ENCODE measurements at regions not wholly inside any gene's neighbourhood (a gene's known extent, or its start where the extent isn't known, plus 50 kb on each side); places are given as distances from the start of the nearest gene placed in this dataset.

DNA sequence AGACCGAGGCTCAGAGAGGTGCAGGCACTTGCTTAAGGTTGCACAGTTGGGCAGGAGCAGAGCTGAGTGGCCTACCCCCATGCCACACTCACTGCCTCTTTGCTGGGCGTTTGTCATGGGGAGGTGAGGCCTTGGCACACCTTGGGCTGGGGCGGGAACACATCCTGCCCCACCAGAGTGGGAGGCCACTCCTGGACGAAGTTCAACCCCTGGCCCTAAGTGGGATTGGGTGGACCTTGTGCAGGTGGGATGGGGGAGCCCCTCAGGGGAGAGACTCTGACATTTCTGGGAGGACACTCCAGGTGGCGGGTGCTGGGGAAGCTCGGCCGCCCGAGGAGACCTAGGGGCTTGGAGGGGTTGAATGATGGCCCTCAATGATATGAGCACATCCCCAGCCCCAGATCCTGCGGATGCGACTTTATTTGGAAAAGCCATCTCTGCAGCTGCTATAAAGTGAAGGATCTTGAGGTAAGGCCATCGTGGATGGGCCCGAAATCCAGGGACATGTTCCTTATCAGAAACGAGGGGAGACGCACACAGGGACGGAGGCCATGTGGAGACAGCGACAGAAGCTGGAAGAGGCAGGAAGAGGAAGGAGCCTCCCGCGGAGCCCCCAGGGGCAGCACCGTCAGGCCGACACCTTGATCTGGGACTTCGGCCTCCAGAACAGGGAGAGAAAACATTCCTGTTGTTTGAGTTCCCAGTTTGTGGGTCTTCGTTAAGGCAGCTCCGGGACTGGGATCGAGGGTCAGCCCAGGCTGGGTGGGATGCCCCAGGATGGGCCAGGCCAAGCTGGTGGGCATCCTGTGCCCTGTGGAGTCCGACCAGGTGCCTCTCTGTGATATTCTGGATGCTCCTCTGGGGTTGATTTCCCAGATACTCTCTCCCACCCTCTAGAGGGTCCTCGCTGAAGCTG, 111.6 kb upstream of the LRPAP1 start:
- H3K4me1 Mint-ChIP-seq, result no peaks in the 10 kb centered on the region
- no peaks in the 10 kb centered on the region for H3K9me3 ChIP-seq (ENCODE audit: control insufficient read depth, low read length)
- H3K4me3 Mint-ChIP-seq, result no peak overlapping the region
- no peak overlapping the region for H3K9ac ChIP-seq (ENCODE audit: extremely low read depth, low read length, poor library complexity, severe bottlenecking)
- peaks cover 7% of the 10 kb centered on the region for H3K27me3 Mint-ChIP-seq (ENCODE audit: insufficient read depth)
- H3K36me3 ChIP-seq (ENCODE audit: control insufficient read depth, insufficient read depth, low read length), result no peaks in the 10 kb centered on the region
- H3K27me3 ChIP-seq (ENCODE audit: control insufficient read depth, insufficient read depth, low read length, poor library complexity, severe bottlenecking), result no peaks in the 10 kb centered on the region
- WGBS, 2 experiments (ENCODE audit: insufficient coverage in 1 of 2, insufficient read length in 1 of 2), result 92 to 93% methylated on average over 20 to 26 of the region's 26 CpGs
- no peaks in the 10 kb centered on the region for H3K4me1 ChIP-seq (ENCODE audit: control insufficient read depth, insufficient read depth, low read length)
- no peak overlapping the region for H3K27ac Mint-ChIP-seq
- no peaks in the 10 kb centered on the region for H3K9me3 Mint-ChIP-seq
- H3K4me3 ChIP-seq (ENCODE audit: low read length), result no peak overlapping the region
- TF ChIP-seq, protein P1, sequence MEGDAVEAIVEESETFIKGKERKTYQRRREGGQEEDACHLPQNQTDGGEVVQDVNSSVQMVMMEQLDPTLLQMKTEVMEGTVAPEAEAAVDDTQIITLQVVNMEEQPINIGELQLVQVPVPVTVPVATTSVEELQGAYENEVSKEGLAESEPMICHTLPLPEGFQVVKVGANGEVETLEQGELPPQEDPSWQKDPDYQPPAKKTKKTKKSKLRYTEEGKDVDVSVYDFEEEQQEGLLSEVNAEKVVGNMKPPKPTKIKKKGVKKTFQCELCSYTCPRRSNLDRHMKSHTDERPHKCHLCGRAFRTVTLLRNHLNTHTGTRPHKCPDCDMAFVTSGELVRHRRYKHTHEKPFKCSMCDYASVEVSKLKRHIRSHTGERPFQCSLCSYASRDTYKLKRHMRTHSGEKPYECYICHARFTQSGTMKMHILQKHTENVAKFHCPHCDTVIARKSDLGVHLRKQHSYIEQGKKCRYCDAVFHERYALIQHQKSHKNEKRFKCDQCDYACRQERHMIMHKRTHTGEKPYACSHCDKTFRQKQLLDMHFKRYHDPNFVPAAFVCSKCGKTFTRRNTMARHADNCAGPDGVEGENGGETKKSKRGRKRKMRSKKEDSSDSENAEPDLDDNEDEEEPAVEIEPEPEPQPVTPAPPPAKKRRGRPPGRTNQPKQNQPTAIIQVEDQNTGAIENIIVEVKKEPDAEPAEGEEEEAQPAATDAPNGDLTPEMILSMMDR (conservative IDR thresholded peaks at IDR 0.05), result no peak
- H3K36me3 Mint-ChIP-seq (ENCODE audit: low read depth), result no peaks in the 10 kb centered on the region
- no peak overlapping the region for H3K27ac ChIP-seq (ENCODE audit: low read depth, low read length)
- DNase-seq, result no peak

DNA sequence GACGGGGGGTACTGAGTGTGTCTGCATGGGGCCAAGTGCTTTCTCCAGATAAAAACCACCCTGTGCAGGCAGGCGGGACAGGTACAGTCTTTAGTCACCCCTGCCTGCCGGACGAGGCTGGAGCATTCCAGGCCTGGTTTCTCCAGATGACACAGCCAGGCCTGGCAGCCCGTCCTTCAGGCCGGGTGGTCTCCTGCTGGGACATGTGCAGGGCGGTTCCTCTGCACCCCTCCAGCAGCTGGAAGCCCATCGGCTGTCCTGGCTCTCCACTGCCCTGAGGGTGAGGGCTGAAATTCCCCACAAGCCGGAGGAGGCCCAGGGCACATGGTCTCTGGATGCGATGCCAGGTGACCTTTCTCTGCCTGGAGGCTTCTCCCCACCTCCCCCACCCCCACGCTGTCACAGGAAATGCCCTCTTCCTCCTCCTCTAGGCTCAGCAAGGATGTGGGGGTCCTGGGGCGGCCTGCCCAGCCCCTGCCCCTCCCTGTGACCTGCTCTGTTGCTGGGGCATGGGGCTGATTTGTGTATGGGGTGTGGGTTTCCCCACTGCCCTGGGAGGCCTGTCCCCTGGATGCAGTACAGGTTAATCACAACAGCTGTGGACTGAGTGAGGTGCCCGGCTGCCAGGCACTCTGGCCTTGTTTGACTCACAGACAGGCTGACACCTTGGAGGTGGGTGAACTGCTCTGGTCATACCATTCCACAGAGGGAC, 110.7 kb upstream of the LRPAP1 start:
- no peak overlapping the region for H3K4me3 Mint-ChIP-seq
- no peak overlapping the region for H3K27ac ChIP-seq (ENCODE audit: low read depth, low read length)
- H3K9me3 ChIP-seq (ENCODE audit: control insufficient read depth, low read length), result no peaks in the 10 kb centered on the region
- no peaks in the 10 kb centered on the region for H3K4me1 ChIP-seq (ENCODE audit: control insufficient read depth, insufficient read depth, low read length)
- H3K4me3 ChIP-seq (ENCODE audit: low read length), result no peak overlapping the region
- H3K36me3 ChIP-seq (ENCODE audit: control insufficient read depth, insufficient read depth, low read length), result no peaks in the 10 kb centered on the region
- H3K4me1 Mint-ChIP-seq, result no peaks in the 10 kb centered on the region
- no peak for DNase-seq
- no peaks in the 10 kb centered on the region for H3K9me3 Mint-ChIP-seq
- WGBS, 2 experiments (ENCODE audit: insufficient coverage in 1 of 2, insufficient read length in 1 of 2), result 86 to 89% methylated on average over 8 to 13 of the region's 13 CpGs
- TF ChIP-seq, protein P1 (conservative IDR thresholded peaks at IDR 0.05), result no peak
- H3K36me3 Mint-ChIP-seq (ENCODE audit: low read depth), result no peaks in the 10 kb centered on the region
- no peak overlapping the region for H3K27ac Mint-ChIP-seq
- no peak overlapping the region for H3K9ac ChIP-seq (ENCODE audit: extremely low read depth, low read length, poor library complexity, severe bottlenecking)
- H3K27me3 ChIP-seq (ENCODE audit: control insufficient read depth, insufficient read depth, low read length, poor library complexity, severe bottlenecking), result no peaks in the 10 kb centered on the region
- H3K27me3 Mint-ChIP-seq (ENCODE audit: insufficient read depth), result peaks cover 4% of the 10 kb centered on the region

DNA sequence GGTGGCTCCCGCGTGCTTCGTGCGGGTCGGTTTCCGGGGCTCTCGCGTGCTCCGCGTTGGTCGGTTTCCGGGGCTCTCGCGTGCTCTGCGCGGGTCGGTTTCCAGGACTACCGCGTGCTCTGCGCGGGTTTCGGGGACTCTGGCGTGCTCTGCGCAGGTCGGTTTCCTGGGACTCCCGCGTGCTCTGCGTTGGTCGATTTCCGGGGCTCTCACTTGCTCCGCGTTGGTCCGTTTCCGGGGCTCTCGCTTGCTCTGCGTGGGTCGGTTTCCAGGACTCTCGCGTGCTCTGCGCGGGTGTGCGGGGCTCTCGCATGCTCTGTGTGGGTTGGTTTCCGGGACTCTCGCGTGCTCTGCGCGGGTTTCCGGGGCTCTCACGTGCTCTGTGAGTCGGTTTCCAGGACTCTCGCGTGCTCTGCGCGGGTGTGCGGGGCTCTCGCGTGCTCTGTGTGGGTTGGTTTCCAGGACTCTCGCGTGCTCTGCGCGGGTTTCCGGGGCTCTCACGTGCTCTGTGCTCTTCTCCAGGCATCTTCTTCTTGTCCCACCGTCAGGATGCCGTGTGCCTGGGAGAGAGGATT, 109.9 kb upstream of the LRPAP1 start:
- H3K27ac ChIP-seq (ENCODE audit: low read depth, low read length), result no peak overlapping the region
- H3K4me1 Mint-ChIP-seq, result no peaks in the 10 kb centered on the region
- TF ChIP-seq, protein P1 (conservative IDR thresholded peaks at IDR 0.05), result no peak
- H3K27me3 Mint-ChIP-seq (ENCODE audit: insufficient read depth), result peaks cover 9% of the 10 kb centered on the region
- H3K9me3 Mint-ChIP-seq, result no peaks in the 10 kb centered on the region
- no peak overlapping the region for H3K4me3 Mint-ChIP-seq
- WGBS, 2 experiments (ENCODE audit: insufficient coverage in 1 of 2, insufficient read length in 1 of 2), result 96 to 99% methylated on average over 54 to 66 of the region's 66 CpGs
- H3K36me3 ChIP-seq (ENCODE audit: control insufficient read depth, insufficient read depth, low read length), result no peaks in the 10 kb centered on the region
- H3K9me3 ChIP-seq (ENCODE audit: control insufficient read depth, low read length), result no peaks in the 10 kb centered on the region
- no peak overlapping the region for H3K4me3 ChIP-seq (ENCODE audit: low read length)
- no peak for DNase-seq
- no peaks in the 10 kb centered on the region for H3K4me1 ChIP-seq (ENCODE audit: control insufficient read depth, insufficient read depth, low read length)
- no peak overlapping the region for H3K9ac ChIP-seq (ENCODE audit: extremely low read depth, low read length, poor library complexity, severe bottlenecking)
- no peak overlapping the region for H3K27ac Mint-ChIP-seq
- no peaks in the 10 kb centered on the region for H3K36me3 Mint-ChIP-seq (ENCODE audit: low read depth)
- no peaks in the 10 kb centered on the region for H3K27me3 ChIP-seq (ENCODE audit: control insufficient read depth, insufficient read depth, low read length, poor library complexity, severe bottlenecking)

Measured in endodermal cell (in vitro differentiated cells).